ENCODE measurements at regions not wholly inside any gene's neighbourhood (a gene's known extent, or its start where the extent isn't known, plus 50 kb on each side); places are given as distances from the start of the nearest gene placed in this dataset.
"Not testable (repeated sequence)": the region's sequence is repeated elsewhere in the genome, so short reads cannot be mapped to it uniquely, and the experiment has no call there.

GRCh38 chr5:32534041-32534440, 51.3 kb upstream of the SUB1 start:
- DNase-seq: no peak

GRCh38 chr5:32531885-32532520, 53.4 kb upstream of the SUB1 start:
- DNase-seq: peak; percentile 44

- DNase-seq: not testable (repeated sequence)
Observed at GRCh38 chr5:32527321-32527720, 58.0 kb upstream of the SUB1 start.

- DNase-seq: no peak
Observed at GRCh38 chr5:32526810-32527209, 58.5 kb upstream of the SUB1 start.

- no peak for DNase-seq
Observed at GRCh38 chr5:32523625-32524024, 61.7 kb upstream of the SUB1 start.

GRCh38 chr5:32522429-32523143, 62.8 kb upstream of the SUB1 start:
- no peak for DNase-seq

GRCh38 chr5:32521481-32521880, 63.9 kb upstream of the SUB1 start:
- no peak for DNase-seq

GRCh38 chr5:32520972-32521371, 64.4 kb upstream of the SUB1 start:
- no peak for DNase-seq

GRCh38 chr5:32520356-32520755, 65.0 kb upstream of the SUB1 start:
- DNase-seq: no peak

GRCh38 chr5:32519508-32519907, 65.8 kb upstream of the SUB1 start:
- no peak for DNase-seq

GRCh38 chr5:32514806-32515205, 70.3 kb upstream of the ZFR start:
- no peak for DNase-seq

- no peak for DNase-seq
Observed at GRCh38 chr5:32512926-32513325, 68.4 kb upstream of the ZFR start.

GRCh38 chr5:32511776-32512374, 67.3 kb upstream of the ZFR start:
- DNase-seq: no peak

- DNase-seq: no peak
Observed at GRCh38 chr5:32510860-32511259, 66.3 kb upstream of the ZFR start.

- no peak for DNase-seq
Observed at GRCh38 chr5:32508806-32509805, 64.6 kb upstream of the ZFR start.

GRCh38 chr5:32507738-32508434, 63.3 kb upstream of the ZFR start:
- DNase-seq: no peak

- DNase-seq: no peak
Observed at GRCh38 chr5:32506799-32507198, 62.3 kb upstream of the ZFR start.

GRCh38 chr5:32506201-32506661, 61.7 kb upstream of the ZFR start:
- no peak for DNase-seq

- DNase-seq: no peak
Observed at GRCh38 chr5:32505756-32506155, 61.2 kb upstream of the ZFR start.

- DNase-seq: no peak
Observed at GRCh38 chr5:32504989-32505596, 60.6 kb upstream of the ZFR start.

GRCh38 chr5:32504329-32504988, 59.9 kb upstream of the ZFR start:
- DNase-seq: no peak
